Subcutaneous abdominal adipose tissue (tissue), 5 donors: ENCODE measurements at regions not wholly inside any gene's neighbourhood (a gene's known extent, or its start where the extent isn't known, plus 50 kb on each side); places are given as distances from the start of the nearest gene placed in this dataset.

Experiments
- H3K27ac ChIP-seq: one replicate; pipeline ENCODE4 v1.7.0; 2013; ENCODE audit warnings: low read depth, mild to moderate bottlenecking, inconsistent platforms, low read length, moderate library complexity
- H3K27me3 ChIP-seq, 5 donors: one replicate each; pipeline ENCODE4 v1.7.0; 2013; ENCODE audit warnings: low read length in 5 of 5, inconsistent platforms in 1 of 5; ENCODE audit not compliant: control insufficient read depth in 5 of 5, insufficient read depth in 4 of 5
- H3K36me3 ChIP-seq, 5 donors: one replicate each; pipeline ENCODE4 v1.7.0; 2013; ENCODE audit warnings: low read length in 5 of 5; ENCODE audit not compliant: control insufficient read depth in 5 of 5, insufficient read depth in 5 of 5
- H3K4me1 ChIP-seq, 5 donors: one replicate each; pipeline ENCODE4 v1.7.0; 2013; ENCODE audit warnings: low read length in 5 of 5, mild to moderate bottlenecking in 3 of 5, moderate library complexity in 1 of 5; ENCODE audit not compliant: control insufficient read depth in 5 of 5, insufficient read depth in 5 of 5
- H3K4me3 ChIP-seq, 5 donors: one replicate each; pipeline ENCODE4 v1.7.0; 2013; ENCODE audit warnings: low read length in 5 of 5, low read depth in 1 of 5
- H3K9ac ChIP-seq, 5 donors: one replicate each; pipeline ENCODE4 v1.7.0; 2013; ENCODE audit warnings: low read length in 5 of 5, mild to moderate bottlenecking in 4 of 5, moderate library complexity in 3 of 5
- H3K9me3 ChIP-seq, 5 donors: one replicate each; pipeline ENCODE4 v1.7.0; 2013; ENCODE audit warnings: low read length in 5 of 5; ENCODE audit not compliant: control insufficient read depth in 5 of 5
- donor health status: healthy.
- donor health status: healthy.
- donor health status: healthy.
- donor health status: healthy.
- donor health status: healthy.

GRCh38 chr9:73259086-73259696 is 107.5 kb downstream of the ANXA1 start:
- no peaks in the 10 kb centered on the region for H3K27me3 ChIP-seq
- H3K9ac ChIP-seq = no peak overlapping the region
- no peaks in the 10 kb centered on the region for H3K36me3 ChIP-seq
- no peak overlapping the region for H3K27ac ChIP-seq
- no peaks in the 10 kb centered on the region for H3K4me1 ChIP-seq
- H3K4me3 ChIP-seq = no peak overlapping the region
- no peaks in the 10 kb centered on the region for H3K9me3 ChIP-seq

GRCh38 chr9:73260506-73260905 is 108.8 kb downstream of the ANXA1 start:
- Histone ChIP-seq H3K4me3 (no peak overlapping the region), H3K27me3 (no peaks in the 10 kb centered on the region), H3K27ac (no peak overlapping the region), H3K36me3 (no peaks in the 10 kb centered on the region), H3K9ac (no peak overlapping the region), H3K9me3 (no peaks in the 10 kb centered on the region), H3K4me1 (no peaks in the 10 kb centered on the region)

GRCh38 chr9:73264631-73265030 is 113.0 kb downstream of the ANXA1 start:
- Histone ChIP-seq H3K9ac (no peak overlapping the region), H3K4me3 (no peak overlapping the region), H3K36me3 (no peaks in the 10 kb centered on the region), H3K27ac (no peak overlapping the region), H3K27me3 (no peaks in the 10 kb centered on the region), H3K9me3 (no peaks in the 10 kb centered on the region), H3K4me1 (no peaks in the 10 kb centered on the region)

- Histone ChIP-seq H3K9me3 (no peaks in the 10 kb centered on the region), H3K27ac (no peak overlapping the region), H3K9ac (no peak overlapping the region), H3K4me1 (no peaks in the 10 kb centered on the region), H3K36me3 (no peaks in the 10 kb centered on the region), H3K4me3 (no peak overlapping the region), H3K27me3 (no peaks in the 10 kb centered on the region)
These were observed 114.2 kb downstream of the ANXA1 start for GRCh38 chr9:73265876-73266275.

- Histone ChIP-seq H3K9ac (no peak overlapping the region), H3K4me1 (no peaks in the 10 kb centered on the region), H3K27me3 (no peaks in the 10 kb centered on the region), H3K9me3 (no peaks in the 10 kb centered on the region), H3K36me3 (no peaks in the 10 kb centered on the region), H3K27ac (no peak overlapping the region), H3K4me3 (no peak overlapping the region)
These were observed 117.9 kb downstream of the ANXA1 start for GRCh38 chr9:73269430-73270101.

- Histone ChIP-seq H3K27ac (no peak overlapping the region), H3K9ac (no peak overlapping the region)
These were observed 119.5 kb downstream of the ANXA1 start for GRCh38 chr9:73270967-73271721.

GRCh38 chr9:73280113-73280512 is 128.4 kb downstream of the ANXA1 start:
- H3K27ac ChIP-seq = no peak overlapping the region
- H3K4me1 ChIP-seq = no peaks in the 10 kb centered on the region
- H3K9me3 ChIP-seq = no peaks in the 10 kb centered on the region
- H3K9ac ChIP-seq = no peak overlapping the region
- no peak overlapping the region for H3K4me3 ChIP-seq
- H3K36me3 ChIP-seq = no peaks in the 10 kb centered on the region
- no peaks in the 10 kb centered on the region for H3K27me3 ChIP-seq

More at GRCh38 chr9:73270967-73271721, 119.5 kb downstream of the ANXA1 start:
- H3K4me1 ChIP-seq = no peaks in the 10 kb centered on the region
- H3K27me3 ChIP-seq = no peaks in the 10 kb centered on the region
- H3K36me3 ChIP-seq = no peaks in the 10 kb centered on the region
- no peaks in the 10 kb centered on the region for H3K9me3 ChIP-seq
- H3K4me3 ChIP-seq = no peak overlapping the region

GRCh38 chr9:73284377-73284776 is 132.7 kb downstream of the ANXA1 start:
- no peaks in the 10 kb centered on the region for H3K4me1 ChIP-seq
- H3K27ac ChIP-seq = no peak overlapping the region
- no peak overlapping the region for H3K9ac ChIP-seq
- H3K4me3 ChIP-seq = no peak overlapping the region
- H3K9me3 ChIP-seq = no peaks in the 10 kb centered on the region
- no peaks in the 10 kb centered on the region for H3K36me3 ChIP-seq
- H3K27me3 ChIP-seq = no peaks in the 10 kb centered on the region

- Histone ChIP-seq H3K9me3 (no peaks in the 10 kb centered on the region), H3K4me1 (peaks cover 0 to 5% (median 0%) of the 10 kb centered on the region in 5 donors), H3K4me3 (no peak overlapping the region), H3K9ac (no peak overlapping the region), H3K27me3 (no peaks in the 10 kb centered on the region), H3K27ac (no peak overlapping the region), H3K36me3 (no peaks in the 10 kb centered on the region)
These were observed 142.7 kb downstream of the ANXA1 start for GRCh38 chr9:73294336-73294735.

GRCh38 chr9:73325983-73326382 is 174.3 kb downstream of the ANXA1 start:
- no peak overlapping the region for H3K4me3 ChIP-seq
- no peak overlapping the region for H3K9ac ChIP-seq
- no peaks in the 10 kb centered on the region for H3K4me1 ChIP-seq
- peaks cover 0 to 3% (median 0%) of the 10 kb centered on the region in 5 donors for H3K9me3 ChIP-seq
- no peaks in the 10 kb centered on the region for H3K36me3 ChIP-seq
- no peak overlapping the region for H3K27ac ChIP-seq
- H3K27me3 ChIP-seq = no peaks in the 10 kb centered on the region
